Lower leg skin (tissue), 3 donors: ENCODE measurements at regions not wholly inside any gene's neighbourhood (a gene's known extent, or its start where the extent isn't known, plus 50 kb on each side); places are given as distances from the start of the nearest gene placed in this dataset.

Experiments used
- CTCF ChIP-seq, 3 donors: fragments of 450-650 bp; IDR thresholded peaks; one replicate each; pipeline ENCODE4 v1.5.1; 2016; ENCODE audit warnings: antibody characterized with exemption in 3 of 3, mild to moderate bottlenecking in 3 of 3, moderate library complexity in 2 of 3
- POLR2A ChIP-seq, 2 donors: fragments of 450-650 bp; IDR thresholded peaks; one replicate each; pipeline ENCODE4 v1.6.1; 2016 to 2017; ENCODE audit warnings: antibody characterized with exemption in 2 of 2, mild to moderate bottlenecking in 1 of 2, moderate library complexity in 1 of 2

GRCh38 chr11:104529906-104530305 is 366.0 kb upstream of the PDGFD start:
- TF ChIP-seq CTCF (IDR thresholded peaks at IDR 0.05) (no peak), POLR2A (IDR thresholded peaks at IDR 0.05) (no peak)
